K562 (cell line): ENCODE measurements at regions not wholly inside any gene's neighbourhood (a gene's known extent, or its start where the extent isn't known, plus 50 kb on each side); places are given as distances from the start of the nearest gene placed in this dataset.

ENCODE experiments used
- CHD2 ChIP-seq: IDR thresholded peaks from 2 replicates; pipeline ENCODE4 v1.6.1; 2011; ENCODE audit warnings: low read depth, low read length
- GATAD2B ChIP-seq: fragments of 450-650 bp; IDR thresholded peaks from 2 replicates; pipeline ENCODE4 v1.6.1; 2017; ENCODE audit warnings: mild to moderate bottlenecking, borderline replicate concordance
- HNRNPL ChIP-seq: fragments of 200-400 bp; formaldehyde crosslinking; IDR thresholded peaks from 2 replicates; pipeline ENCODE4 v1.6.1; 2017; ENCODE audit warnings: low read depth, mild to moderate bottlenecking, low read length
- KDM2B ChIP-seq: fragments of 250-450 bp; sonication (Bioruptor Pico); IDR thresholded peaks from 2 replicates; pipeline ENCODE4 v1.8.0; 2021; ENCODE audit warnings: mild to moderate bottlenecking, moderate library complexity
- KDM4B ChIP-seq, 2 experiments: fragments of 450-650 bp in 1 of 2; sonication (generic) in 1 of 2; IDR thresholded peaks; 2 replicates each; pipeline ENCODE4 v1.6.1; 2016 to 2017; ENCODE audit warnings: borderline replicate concordance in 2 of 2, antibody characterized with exemption in 1 of 2, low read depth in 1 of 2, mild to moderate bottlenecking in 1 of 2
- NCOA1 ChIP-seq: fragments of 450-650 bp; IDR thresholded peaks from 2 replicates; pipeline ENCODE4 v1.6.1; 2016; ENCODE audit warnings: low read depth
- PHF8 ChIP-seq: fragments of 200-600 bp; sonication (generic); IDR thresholded peaks from 2 replicates; pipeline ENCODE4 v1.6.1; 2012; ENCODE audit warnings: mixed run types, mild to moderate bottlenecking, inconsistent platforms, low read length, moderate library complexity, borderline replicate concordance
- POLR2AphosphoS5 ChIP-seq: IDR thresholded peaks from 2 replicates; pipeline ENCODE4 v1.6.1; 2011; ENCODE audit warnings: mild to moderate bottlenecking, low read depth, low read length, moderate library complexity; ENCODE audit not compliant: control insufficient read depth, insufficient read depth
- RBM34 ChIP-seq: fragments of 200-400 bp; formaldehyde crosslinking; IDR thresholded peaks from 2 replicates; pipeline ENCODE4 v1.6.1; 2018; ENCODE audit warnings: low read length, borderline replicate concordance; ENCODE audit not compliant: insufficient read depth
- SMAD4 ChIP-seq: fragments of 250-450 bp; sonication (Bioruptor Pico); conservative IDR thresholded peaks from 2 replicates; pipeline ENCODE4 v1.8.0; 2021; ENCODE audit warnings: inconsistent platforms, mild to moderate bottlenecking, moderate library complexity
- SMC3 ChIP-seq: conservative IDR thresholded peaks from 2 replicates; pipeline ENCODE4 v1.6.1; 2011; ENCODE audit warnings: low read depth, low read length, improper control_type of control experiment; ENCODE audit not compliant: insufficient read depth
- TAL1 ChIP-seq: fragments of 450-650 bp; IDR thresholded peaks from 2 replicates; pipeline ENCODE4 v1.6.1; 2016; ENCODE audit warnings: mild to moderate bottlenecking
- TEAD4 ChIP-seq, 2 experiments: sonication (generic) in 1 of 2; formaldehyde crosslinking in 1 of 2; IDR thresholded peaks; 2 replicates each; pipeline versions ENCODE4 v1.6.1 to v1.8.0; 2012 to 2022; ENCODE audit warnings: borderline replicate concordance in 1 of 2, inconsistent platforms in 1 of 2, low read length in 1 of 2, mild to moderate bottlenecking in 1 of 2, missing genetic modification reagents in 1 of 2
- TOE1 ChIP-seq, 2 experiments: fragments of 450-650 bp in 1 of 2; sonication (generic) in 1 of 2; formaldehyde crosslinking in 1 of 2; IDR thresholded peaks; 2 replicates each; pipeline versions ENCODE4 v1.7.1 to v1.8.0; 2016 to 2022; ENCODE audit warnings: borderline replicate concordance in 2 of 2, mild to moderate bottlenecking in 2 of 2, antibody characterized with exemption in 1 of 2, inconsistent platforms in 1 of 2, low read depth in 1 of 2, missing genetic modification reagents in 1 of 2, moderate library complexity in 1 of 2
- ZFP36 ChIP-seq: fragments of 150-350 bp; IDR thresholded peaks from 2 replicates; pipeline ENCODE4 v1.6.1; 2018; ENCODE audit warnings: low read length, low read depth; ENCODE audit not compliant: partially characterized antibody
- ZNF239 ChIP-seq: fragments of 250-450 bp; sonication (Bioruptor Pico); IDR thresholded peaks from 2 replicates; pipeline ENCODE4 v1.4.0; 2020; ENCODE audit warnings: mild to moderate bottlenecking
- ZNF766 ChIP-seq: fragments of 200-800 bp; sonication (Bioruptor generic); conservative IDR thresholded peaks from 2 replicates; pipeline ENCODE4 v1.6.1; 2016; ENCODE audit warnings: missing genetic modification characterization, missing compliant biosample characterization
- TF ChIP-seq, protein P1 (sequence below): IDR thresholded peaks from 2 replicates; pipeline ENCODE4 v1.6.1; 2016; ENCODE audit warnings: missing genetic modification characterization, missing compliant biosample characterization
- TF ChIP-seq, protein P2 (sequence below), 2 experiments: fragments of 450-650 bp; IDR thresholded peaks; 2 replicates each; pipeline ENCODE4 v1.6.1; 2016
- TF ChIP-seq, protein P3 (sequence below): sonication (generic); formaldehyde crosslinking; IDR thresholded peaks from 2 replicates; pipeline ENCODE4 v1.8.0; 2022; ENCODE audit warnings: mild to moderate bottlenecking, low read depth, missing genetic modification reagents
- TF ChIP-seq, protein P4 (sequence below): IDR thresholded peaks from 2 replicates; pipeline ENCODE4 v1.6.1; 2011; ENCODE audit warnings: borderline replicate concordance, low read depth, mild to moderate bottlenecking, moderate library complexity, low read length; ENCODE audit not compliant: insufficient read depth, poor library complexity, severe bottlenecking

DNA sequence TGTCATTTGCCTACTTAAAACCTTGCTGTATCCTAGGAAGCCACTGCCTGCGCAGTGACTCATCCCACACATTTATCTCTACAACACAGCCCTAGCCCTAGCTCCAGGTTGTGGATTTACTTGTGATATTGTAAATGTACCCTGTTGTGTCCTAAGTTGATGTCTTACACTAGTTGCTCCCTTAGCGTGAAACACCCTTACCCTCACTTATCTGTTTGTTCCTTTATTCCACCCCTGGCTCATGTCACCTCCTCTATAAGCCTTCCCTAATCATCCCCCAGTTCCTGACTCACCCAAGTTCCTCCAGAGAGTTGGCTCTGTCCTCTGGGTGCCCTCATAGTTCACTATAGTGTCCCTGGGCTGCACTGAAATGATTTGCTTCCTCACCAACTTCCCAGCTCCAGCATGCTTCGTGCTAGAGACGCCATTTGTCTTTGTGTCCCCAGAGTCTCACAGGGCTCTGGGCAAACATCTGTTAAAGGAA, 431.8 kb upstream of the FAT3 start (continued):
- TF ChIP-seq SMC3: no peak
- TF ChIP-seq GATAD2B: no peak; the same call in 1 of the 2 replicates
- TF ChIP-seq TAL1: peak; percentile 86
- TF ChIP-seq, protein P1, sequence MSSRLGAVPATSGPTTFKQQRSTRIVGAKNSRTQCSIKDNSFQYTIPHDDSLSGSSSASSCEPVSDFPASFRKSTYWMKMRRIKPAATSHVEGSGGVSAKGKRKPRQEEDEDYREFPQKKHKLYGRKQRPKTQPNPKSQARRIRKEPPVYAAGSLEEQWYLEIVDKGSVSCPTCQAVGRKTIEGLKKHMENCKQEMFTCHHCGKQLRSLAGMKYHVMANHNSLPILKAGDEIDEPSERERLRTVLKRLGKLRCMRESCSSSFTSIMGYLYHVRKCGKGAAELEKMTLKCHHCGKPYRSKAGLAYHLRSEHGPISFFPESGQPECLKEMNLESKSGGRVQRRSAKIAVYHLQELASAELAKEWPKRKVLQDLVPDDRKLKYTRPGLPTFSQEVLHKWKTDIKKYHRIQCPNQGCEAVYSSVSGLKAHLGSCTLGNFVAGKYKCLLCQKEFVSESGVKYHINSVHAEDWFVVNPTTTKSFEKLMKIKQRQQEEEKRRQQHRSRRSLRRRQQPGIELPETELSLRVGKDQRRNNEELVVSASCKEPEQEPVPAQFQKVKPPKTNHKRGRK (tag): no peak
- no peak for TF ChIP-seq KDM2B (CRISPR knock-in tag)
- TF ChIP-seq ZNF239 (CRISPR knock-in tag): no peak
- TF ChIP-seq TEAD4 (IDR thresholded peaks at IDR 0.05; ENCODE audit: low read length): peak; percentile 86
- TF ChIP-seq TEAD4 (CRISPR knock-in tag; IDR thresholded peaks at IDR 0.05; ENCODE audit: borderline replicate concordance): no peak
- TF ChIP-seq PHF8: no peak
- no peak for TF ChIP-seq KDM4B (IDR thresholded peaks at IDR 0.05; ENCODE audit: borderline replicate concordance in 2 of 2, low read depth in 1 of 2)
- no peak; the same call in 1 of the 2 replicates for TF ChIP-seq ZNF766
- TF ChIP-seq TOE1 (IDR thresholded peaks at IDR 0.05; ENCODE audit: borderline replicate concordance): peak; percentile 59; the same call in 1 of the 2 replicates
- TF ChIP-seq TOE1 (CRISPR knock-in tag; IDR thresholded peaks at IDR 0.05; ENCODE audit: borderline replicate concordance, low read depth): no peak
- peak; percentile 66; the same call in 1 of the 2 replicates for TF ChIP-seq NCOA1
- TF ChIP-seq, protein P2, sequence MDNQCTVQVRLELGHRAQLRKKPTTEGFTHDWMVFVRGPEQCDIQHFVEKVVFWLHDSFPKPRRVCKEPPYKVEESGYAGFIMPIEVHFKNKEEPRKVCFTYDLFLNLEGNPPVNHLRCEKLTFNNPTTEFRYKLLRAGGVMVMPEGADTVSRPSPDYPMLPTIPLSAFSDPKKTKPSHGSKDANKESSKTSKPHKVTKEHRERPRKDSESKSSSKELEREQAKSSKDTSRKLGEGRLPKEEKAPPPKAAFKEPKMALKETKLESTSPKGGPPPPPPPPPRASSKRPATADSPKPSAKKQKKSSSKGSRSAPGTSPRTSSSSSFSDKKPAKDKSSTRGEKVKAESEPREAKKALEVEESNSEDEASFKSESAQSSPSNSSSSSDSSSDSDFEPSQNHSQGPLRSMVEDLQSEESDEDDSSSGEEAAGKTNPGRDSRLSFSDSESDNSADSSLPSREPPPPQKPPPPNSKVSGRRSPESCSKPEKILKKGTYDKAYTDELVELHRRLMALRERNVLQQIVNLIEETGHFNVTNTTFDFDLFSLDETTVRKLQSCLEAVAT (IDR thresholded peaks at IDR 0.05): no peak; a peak in 1 of 4 replicates
- peak; percentile 71 for TF ChIP-seq POLR2AphosphoS5
- TF ChIP-seq, protein P3, sequence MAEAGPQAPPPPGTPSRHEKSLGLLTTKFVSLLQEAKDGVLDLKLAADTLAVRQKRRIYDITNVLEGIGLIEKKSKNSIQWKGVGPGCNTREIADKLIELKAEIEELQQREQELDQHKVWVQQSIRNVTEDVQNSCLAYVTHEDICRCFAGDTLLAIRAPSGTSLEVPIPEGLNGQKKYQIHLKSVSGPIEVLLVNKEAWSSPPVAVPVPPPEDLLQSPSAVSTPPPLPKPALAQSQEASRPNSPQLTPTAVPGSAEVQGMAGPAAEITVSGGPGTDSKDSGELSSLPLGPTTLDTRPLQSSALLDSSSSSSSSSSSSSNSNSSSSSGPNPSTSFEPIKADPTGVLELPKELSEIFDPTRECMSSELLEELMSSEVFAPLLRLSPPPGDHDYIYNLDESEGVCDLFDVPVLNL (CRISPR knock-in tag): no peak
- TF ChIP-seq, protein P4, sequence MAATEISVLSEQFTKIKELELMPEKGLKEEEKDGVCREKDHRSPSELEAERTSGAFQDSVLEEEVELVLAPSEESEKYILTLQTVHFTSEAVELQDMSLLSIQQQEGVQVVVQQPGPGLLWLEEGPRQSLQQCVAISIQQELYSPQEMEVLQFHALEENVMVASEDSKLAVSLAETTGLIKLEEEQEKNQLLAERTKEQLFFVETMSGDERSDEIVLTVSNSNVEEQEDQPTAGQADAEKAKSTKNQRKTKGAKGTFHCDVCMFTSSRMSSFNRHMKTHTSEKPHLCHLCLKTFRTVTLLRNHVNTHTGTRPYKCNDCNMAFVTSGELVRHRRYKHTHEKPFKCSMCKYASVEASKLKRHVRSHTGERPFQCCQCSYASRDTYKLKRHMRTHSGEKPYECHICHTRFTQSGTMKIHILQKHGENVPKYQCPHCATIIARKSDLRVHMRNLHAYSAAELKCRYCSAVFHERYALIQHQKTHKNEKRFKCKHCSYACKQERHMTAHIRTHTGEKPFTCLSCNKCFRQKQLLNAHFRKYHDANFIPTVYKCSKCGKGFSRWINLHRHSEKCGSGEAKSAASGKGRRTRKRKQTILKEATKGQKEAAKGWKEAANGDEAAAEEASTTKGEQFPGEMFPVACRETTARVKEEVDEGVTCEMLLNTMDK: no peak
- TF ChIP-seq HNRNPL: no peak
- TF ChIP-seq ZFP36: no peak
- TF ChIP-seq SMAD4 (CRISPR knock-in tag): no peak; the same call in none of the 2 replicates
- TF ChIP-seq RBM34: no peak
- no peak for TF ChIP-seq CHD2
